ENCODE measurements at regions not wholly inside any gene's neighbourhood (a gene's known extent, or its start where the extent isn't known, plus 50 kb on each side); places are given as distances from the start of the nearest gene placed in this dataset.
"Not testable (repeated sequence)": the region's sequence is repeated elsewhere in the genome, so short reads cannot be mapped to it uniquely, and the experiment has no call there.

DNA sequence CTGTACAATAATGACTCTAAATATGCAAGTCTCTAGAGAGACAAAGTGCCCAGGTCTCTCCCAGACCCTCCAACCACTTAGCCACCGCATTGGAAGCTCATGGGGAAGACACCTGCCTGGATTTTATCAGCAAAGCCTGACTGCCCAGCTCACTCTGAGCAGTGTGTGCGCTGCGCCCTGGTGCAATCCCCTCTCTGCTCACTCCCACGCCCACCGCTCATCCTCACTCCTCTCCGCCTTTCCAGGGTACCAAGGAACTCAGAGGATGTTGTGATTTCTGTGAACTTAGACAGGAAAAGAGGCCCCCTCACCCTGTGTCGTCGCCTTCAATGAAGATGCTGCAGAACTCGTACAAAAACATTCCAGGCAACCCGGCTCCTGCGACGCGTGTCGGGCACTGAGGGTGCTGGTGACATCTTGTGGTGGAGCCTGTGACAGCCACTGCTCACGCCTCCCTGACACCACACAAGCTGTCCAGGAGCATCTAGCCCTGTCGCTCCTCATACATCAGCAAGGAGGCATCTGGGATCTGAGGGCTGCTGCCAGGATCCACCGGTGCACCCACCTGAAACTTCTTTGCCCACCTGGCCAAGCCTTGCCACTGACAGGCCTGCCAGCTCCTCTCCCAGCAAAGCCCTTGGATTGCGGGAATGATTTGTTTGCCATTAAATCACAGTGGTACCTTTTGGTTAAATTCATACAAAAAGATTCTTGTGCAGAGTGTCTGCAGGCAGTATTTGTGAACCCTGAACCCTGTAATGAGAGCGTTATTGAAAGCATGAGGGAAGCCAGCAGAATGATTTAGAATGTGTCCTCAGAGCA, 220.4 kb downstream of the ZNF516 start:
- ChIA-PET CTCF (no interaction called here), POLR2A (no interaction called here)
- peak; percentile 22 for TF ChIP-seq CTCF (IDR thresholded peaks at IDR 0.05; ENCODE audit: control extremely low read depth, extremely low read depth, low read depth, missing control alignments)
- no peak for DNase-seq (ENCODE audit: extremely low spot score)

- no peak for DNase-seq (ENCODE audit: extremely low spot score)
- ChIA-PET POLR2A (no interaction called here), CTCF (no interaction called here)
- no peak for TF ChIP-seq CTCF (IDR thresholded peaks at IDR 0.05; ENCODE audit: control extremely low read depth, extremely low read depth, low read depth, missing control alignments)
Observed at GRCh38 chr18:76273956-76274355, 221.1 kb downstream of the ZNF516 start.

GRCh38 chr18:76273036-76273545, 222.0 kb downstream of the ZNF516 start:
- POLR2A ChIA-PET, result no interaction called here
- DNase-seq (ENCODE audit: extremely low spot score), result no peak
- CTCF ChIA-PET, result no interaction called here
- no peak for TF ChIP-seq CTCF (IDR thresholded peaks at IDR 0.05; ENCODE audit: control extremely low read depth, extremely low read depth, low read depth, missing control alignments)

DNA sequence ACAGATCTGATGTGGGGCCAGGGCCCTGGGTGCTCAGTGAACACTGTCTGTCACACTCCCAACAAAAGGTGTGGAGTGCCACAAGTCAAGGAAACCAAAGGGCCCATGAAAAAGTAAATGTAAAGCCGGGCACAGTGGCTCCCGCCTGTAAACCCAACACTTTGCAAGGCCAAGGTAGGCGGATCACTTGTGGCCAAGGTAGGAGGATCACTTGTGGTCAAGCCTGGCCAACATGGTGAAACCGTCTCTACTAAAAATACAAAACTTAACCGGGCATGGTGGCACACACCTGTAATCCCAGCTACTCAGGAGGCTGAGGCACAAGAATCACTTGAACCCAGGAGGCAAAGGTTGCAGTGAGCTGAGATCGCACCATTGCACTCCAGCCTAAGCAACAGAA, 227.6 kb downstream of the ZNF516 start:
- DNase-seq (ENCODE audit: extremely low spot score); POLR2A ChIA-PET; CTCF ChIA-PET: not testable (repeated sequence)

DNA sequence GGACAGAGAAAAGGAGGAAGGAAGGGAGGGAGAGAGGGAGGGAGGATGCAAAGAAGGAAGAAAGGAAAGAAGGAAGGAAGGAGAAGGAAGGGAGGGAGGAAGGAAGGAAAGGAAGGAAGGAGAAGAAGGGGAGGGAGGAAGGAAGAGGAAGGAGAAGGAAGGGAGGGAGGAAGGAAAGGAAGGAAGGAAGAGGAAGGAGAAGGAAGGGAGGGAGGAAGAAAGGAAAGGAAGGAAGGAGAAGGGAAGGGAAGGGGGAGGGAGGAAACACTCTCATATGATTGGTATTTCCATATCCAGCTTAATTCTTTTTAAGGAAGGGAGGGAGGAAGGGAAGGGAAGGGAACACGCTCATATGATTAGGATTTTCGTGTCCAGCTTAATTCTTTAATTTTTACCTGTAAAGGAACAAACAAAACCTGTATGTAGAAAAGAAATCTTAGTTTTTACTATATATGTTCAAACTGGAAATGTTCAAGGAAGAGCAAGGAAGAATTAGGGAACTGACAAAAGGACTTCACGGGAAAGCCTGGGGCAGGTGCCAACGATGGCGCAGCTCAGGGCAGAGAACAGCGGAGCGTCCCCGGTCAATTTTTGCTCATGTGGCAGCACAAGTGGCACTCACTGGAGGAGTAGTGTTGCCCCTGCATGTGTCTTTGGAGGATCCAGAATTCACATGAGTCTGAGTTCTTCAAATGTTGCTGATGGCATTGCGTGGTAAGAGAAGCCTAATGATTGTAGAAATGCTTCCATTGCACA, 228.6 kb downstream of the ZNF516 start:
- DNase-seq (ENCODE audit: extremely low spot score), result no peak
- no peak for TF ChIP-seq CTCF (IDR thresholded peaks at IDR 0.05; ENCODE audit: control extremely low read depth, extremely low read depth, low read depth, missing control alignments)
- POLR2A ChIA-PET, result no interaction called here
- CTCF ChIA-PET, result no interaction called here

GRCh38 chr18:76265497-76266235, 229.4 kb downstream of the ZNF516 start:
- DNase-seq (ENCODE audit: extremely low spot score), result no peak
- CTCF ChIA-PET, result no interaction called here
- POLR2A ChIA-PET, result no interaction called here
- no peak for TF ChIP-seq CTCF (IDR thresholded peaks at IDR 0.05; ENCODE audit: control extremely low read depth, extremely low read depth, low read depth, missing control alignments)
